ENCODE measurements at regions not wholly inside any gene's neighbourhood (a gene's known extent, or its start where the extent isn't known, plus 50 kb on each side); places are given as distances from the start of the nearest gene placed in this dataset.
"Not testable (repeated sequence)": the region's sequence is repeated elsewhere in the genome, so short reads cannot be mapped to it uniquely, and the experiment has no call there.

- no peak for DNase-seq
These were observed 163.9 kb upstream of the AUTS2 start for GRCh38 chr7:69434398-69434815.

- no peak for DNase-seq
These were observed 162.6 kb upstream of the AUTS2 start for GRCh38 chr7:69435711-69436110.

- DNase-seq, result no peak
These were observed 161.3 kb upstream of the AUTS2 start for GRCh38 chr7:69436946-69437345.

- DNase-seq, result no peak
These were observed 159.5 kb upstream of the AUTS2 start for GRCh38 chr7:69438584-69439412.

DNA sequence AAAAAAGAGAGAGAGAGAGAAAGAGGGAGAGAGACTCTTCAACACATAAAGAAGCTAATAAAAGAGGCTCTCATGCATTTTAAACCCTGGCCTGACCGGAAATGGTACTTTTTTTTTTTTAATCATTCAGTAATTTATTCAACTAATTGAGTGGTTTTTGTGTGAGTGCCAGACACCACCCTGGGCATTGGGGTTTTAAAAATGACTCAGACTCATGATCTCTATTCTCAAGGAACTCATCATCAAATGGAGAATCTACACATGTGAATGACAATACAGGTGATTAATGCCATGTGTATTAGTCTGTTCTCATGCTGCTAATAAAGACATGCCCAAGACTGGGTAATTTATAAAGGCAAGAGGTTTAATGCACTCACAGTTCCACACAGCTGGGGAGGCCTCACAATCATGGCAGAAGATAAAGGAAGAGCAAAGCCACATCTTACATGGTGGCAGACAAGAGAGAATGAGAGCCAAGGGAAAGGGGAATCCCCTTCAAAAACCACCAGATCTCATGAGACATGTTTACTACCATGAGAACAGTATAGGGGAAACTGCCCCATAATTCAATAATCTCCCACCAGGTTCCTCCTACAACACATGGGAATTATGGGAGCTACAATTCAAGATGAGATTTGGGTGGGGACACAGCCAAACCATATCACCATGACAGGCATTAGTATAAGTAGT is 158.5 kb upstream of the AUTS2 start:
- DNase-seq, result no peak

GRCh38 chr7:69440976-69441375 is 157.3 kb upstream of the AUTS2 start:
- DNase-seq, result no peak

- DNase-seq, result no peak
These were observed 155.1 kb upstream of the AUTS2 start for GRCh38 chr7:69443136-69443535.

GRCh38 chr7:69445541-69445940 is 152.7 kb upstream of the AUTS2 start:
- no peak for DNase-seq

DNA sequence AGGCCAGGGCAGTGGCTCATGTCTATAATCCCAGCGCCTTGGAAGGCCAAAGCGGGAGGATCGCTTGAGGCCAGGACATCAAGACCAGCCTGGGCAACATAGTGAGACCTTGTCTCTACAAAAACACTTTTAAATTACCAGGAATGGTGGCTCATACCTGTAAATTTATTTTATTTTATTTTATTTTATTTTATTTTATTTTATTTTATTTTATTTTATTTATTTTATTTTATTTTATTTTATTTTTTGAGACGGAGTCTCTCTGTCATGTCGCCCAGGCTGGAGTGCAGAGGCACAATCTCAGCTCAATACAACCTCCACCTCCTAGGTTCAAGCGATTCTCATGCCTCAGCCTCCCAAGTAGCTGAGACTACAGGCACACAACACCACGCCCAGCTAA is 152.1 kb upstream of the AUTS2 start:
- DNase-seq, result not testable (repeated sequence)

DNA sequence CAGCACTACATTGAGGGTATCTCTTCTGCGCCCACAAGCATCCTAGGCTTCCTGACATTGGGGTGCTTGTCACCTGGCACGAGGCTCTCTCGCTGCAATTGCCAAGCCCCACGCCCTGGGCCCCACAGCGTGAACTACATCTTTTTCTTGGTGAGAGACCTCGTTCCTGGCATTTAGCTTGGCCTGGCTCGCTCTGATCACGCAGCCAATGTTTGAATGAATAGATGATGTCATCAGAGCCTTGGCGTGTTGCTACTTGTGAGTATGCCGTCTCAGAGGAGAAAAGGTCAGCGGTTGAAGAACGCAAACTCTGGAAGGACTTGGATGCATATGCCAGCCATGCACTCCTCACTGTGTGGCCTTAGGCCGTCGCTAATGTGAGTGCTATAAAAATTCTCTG is 150.2 kb upstream of the AUTS2 start:
- DNase-seq, result no peak

GRCh38 chr7:69450456-69450855 is 147.8 kb upstream of the AUTS2 start:
- no peak for DNase-seq

DNA sequence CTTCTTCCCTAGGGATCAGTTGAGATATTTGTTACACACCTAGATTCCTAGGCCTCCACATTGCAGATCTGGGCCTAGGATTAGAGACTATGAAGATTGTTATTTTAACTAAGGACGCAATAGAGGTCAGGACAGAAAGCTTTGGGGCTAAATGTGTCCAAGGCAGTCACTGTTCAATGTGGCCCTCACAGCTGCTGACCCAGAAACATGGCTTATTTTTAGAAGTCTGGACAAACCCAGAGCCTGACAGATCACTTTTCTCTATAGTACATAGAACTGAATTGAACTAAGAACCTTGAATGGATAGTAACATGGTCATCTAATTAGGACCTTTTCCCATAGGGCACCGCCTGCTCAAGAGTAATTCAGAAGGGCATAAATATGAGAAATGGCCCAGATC is 146.6 kb upstream of the AUTS2 start:
- DNase-seq, result no peak

DNA sequence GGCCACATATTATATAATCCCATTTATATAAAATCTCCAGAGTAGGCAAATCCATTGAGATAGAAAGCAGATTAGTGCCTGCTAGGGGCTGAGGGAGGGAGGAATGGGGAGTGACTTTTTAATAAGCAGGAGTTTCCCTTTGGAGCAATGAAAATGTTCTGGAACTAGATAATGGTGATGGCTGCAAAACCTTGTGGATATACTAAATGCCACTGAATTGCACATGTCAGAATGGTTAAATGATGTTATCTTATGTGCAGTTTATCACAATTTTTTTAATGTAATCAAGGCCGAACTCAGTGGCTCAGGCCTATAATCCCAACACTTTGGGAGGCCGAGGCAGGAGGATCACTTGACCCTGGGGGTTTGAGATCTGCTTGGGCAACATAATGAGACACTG is 145.5 kb upstream of the AUTS2 start:
- no peak for DNase-seq

DNA sequence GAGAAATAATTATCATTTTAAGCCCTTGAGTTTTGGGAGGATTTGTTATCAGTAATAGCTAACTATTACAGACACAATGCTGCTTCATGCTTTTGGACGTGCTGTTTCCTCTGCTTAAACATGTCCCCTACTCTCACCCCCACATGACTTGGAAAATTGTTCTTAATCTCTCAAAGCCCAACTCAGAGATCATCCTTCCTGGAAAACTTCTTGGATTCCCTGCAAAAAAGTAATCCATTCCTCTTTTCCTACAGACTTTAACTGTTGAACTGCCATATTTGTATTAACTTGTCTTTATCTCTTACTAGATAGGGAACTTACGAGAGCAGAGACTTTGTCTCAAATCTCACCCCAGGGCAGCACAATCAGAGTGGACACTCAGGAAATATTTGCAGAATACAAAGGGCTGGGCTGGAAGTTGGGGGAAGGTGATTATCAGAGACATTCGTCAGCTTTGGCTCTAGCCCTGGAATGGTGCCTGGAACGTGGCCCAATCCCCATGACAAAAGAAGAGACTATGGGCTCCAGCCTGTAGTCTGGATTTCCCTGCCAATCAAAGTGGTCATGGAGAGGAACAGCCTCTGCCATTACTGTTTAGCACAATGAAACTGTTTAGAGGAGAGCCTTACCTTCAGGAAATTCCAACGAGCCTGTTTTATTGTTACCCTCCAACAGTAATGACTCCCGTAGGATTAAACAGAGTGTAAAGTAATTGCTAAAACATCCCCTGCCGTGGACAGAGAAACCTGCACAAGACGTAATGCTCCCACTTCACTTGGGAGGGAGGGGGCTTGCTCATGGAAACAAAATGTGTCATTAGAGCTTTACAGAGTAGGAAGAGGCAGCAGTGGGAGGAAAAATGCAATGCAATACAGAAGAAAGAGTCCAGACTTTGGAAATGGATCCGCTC is 140.4 kb upstream of the AUTS2 start:
- DNase-seq, result no peak

DNA sequence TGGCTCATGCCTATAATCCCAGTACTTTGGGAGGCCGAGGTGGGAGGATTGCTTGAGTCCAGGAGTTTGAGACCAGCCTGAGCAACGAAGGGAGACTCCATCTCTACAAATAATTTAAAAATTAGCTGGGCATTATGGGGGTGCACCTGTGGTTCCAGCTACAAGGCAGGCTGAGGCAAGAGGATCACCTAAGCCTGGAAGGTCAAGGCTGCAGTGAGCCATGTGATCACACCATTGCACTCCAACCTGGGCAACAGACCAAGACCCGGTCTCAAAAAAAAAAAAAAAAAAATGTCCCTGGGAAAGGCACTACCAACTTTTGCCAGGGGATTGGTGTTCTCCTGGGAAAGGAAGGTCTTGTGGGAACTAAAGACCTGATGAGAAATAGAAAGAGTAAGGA is 134.2 kb upstream of the AUTS2 start:
- no peak for DNase-seq

DNA sequence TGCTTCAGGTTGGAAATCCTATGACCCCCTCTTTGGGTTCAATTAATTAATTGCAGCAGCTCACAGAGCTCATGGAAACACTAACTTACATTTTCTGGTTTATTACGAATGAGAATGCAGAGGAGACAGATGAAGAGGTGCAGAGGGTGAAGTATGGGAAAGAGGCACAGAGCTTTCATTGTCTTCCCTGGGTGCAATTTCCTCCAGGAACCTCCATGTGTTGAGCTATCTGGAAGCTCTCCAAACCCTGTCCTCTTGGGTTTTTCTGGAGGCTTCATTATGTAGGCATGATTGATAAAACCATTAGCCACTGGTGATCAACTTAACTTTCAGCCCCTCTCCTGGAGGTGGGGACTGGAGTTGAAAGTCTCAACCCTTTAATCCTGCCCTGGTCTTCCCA is 133.0 kb upstream of the AUTS2 start:
- no peak for DNase-seq

DNA sequence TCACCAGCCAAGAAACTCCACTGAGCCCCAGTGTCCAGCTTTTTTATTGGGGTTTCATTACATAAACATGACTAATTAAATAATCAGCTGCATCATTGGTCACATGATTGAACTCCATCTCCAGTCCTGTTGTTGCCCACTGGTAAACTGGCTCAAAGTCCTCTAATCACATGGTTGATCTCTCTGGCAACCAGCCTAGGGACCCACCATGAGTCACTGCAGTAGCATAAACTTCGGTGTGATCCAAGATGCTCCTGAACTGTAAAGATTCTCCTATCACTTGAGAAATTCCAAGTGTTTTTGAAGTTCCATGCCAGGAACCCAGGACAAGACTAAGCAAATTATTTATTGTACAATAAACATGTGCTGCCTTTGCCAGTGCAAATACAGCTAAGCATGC is 130.4 kb upstream of the AUTS2 start:
- no peak for DNase-seq

DNA sequence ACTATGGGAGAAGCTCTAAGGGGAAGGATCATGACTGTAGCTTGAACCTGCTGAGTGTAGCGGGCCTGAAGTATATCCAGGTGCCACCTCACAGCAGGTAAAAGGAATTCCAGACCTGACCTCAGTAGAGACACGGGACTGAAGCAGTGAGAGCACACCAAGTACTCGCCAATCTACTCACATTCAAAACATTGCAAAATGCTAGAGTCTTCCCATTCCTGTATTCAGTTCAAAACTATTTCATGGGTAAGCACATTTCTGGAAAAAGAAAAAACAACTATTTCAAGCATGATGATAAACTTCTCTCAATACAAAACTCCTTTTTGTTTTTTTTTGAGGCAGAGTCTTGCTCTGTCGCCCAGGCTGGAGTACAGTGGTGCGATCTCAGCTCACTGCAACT is 121.9 kb upstream of the AUTS2 start:
- DNase-seq, result no peak

DNA sequence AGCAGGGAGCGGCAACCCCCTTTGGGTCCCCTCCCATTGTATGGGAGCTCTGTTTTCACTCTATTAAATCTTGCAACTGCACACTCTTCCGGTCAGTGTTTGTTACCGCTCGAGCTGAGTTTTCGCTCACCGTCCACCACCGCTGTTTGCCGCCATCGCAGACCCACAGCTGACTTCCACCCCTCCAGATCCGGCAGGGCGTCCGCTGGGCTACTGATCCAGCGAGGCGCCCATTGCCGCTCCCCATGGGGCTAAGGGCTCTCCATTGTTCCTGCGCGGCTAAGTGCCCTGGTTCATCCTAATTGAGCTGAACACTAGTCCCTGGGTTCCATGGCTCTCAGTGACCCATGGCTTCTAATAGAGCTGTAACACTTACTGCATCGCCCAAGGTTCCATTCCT is 115.6 kb upstream of the AUTS2 start:
- DNase-seq, result no peak

DNA sequence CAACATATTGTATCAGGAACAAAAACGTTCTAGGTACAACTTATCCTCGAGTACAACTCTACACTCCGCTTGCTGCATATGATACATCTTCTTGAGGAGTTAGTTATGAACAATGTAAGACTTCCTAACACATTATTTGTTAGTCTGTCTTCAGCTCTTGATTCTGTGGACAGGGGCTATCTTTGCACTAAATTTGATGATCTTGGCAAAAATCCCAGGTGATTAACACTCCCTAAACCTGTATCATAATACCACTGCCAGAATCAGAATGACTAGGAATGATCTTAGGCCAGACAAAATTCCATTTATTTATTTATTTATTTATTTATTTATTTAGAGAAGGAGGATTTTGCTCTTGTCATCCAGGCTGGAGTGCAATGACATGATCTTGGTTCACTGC is 108.7 kb upstream of the AUTS2 start:
- no peak for DNase-seq

DNA sequence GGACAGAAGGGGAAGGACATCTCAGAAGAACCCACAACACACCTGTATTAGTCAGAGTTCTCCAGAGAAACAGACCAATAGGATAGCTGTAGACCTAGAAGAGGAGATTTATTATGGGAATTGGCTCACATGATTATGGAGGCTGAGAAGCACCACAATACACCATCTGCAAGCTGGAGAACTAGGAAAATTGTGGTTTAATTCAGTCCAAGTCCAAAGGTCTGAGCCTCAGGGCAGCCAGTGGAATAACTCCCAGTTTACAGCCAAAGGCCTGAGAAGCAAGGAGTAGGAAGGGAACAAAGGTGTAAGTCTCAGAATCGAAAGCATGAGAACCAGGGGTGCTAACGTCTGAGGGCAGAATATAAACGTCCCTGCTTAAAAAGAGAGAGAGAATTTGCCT is 99.6 kb upstream of the AUTS2 start:
- no peak for DNase-seq

GRCh38 chr7:69502358-69502757 is 95.9 kb upstream of the AUTS2 start:
- no peak for DNase-seq

DNA sequence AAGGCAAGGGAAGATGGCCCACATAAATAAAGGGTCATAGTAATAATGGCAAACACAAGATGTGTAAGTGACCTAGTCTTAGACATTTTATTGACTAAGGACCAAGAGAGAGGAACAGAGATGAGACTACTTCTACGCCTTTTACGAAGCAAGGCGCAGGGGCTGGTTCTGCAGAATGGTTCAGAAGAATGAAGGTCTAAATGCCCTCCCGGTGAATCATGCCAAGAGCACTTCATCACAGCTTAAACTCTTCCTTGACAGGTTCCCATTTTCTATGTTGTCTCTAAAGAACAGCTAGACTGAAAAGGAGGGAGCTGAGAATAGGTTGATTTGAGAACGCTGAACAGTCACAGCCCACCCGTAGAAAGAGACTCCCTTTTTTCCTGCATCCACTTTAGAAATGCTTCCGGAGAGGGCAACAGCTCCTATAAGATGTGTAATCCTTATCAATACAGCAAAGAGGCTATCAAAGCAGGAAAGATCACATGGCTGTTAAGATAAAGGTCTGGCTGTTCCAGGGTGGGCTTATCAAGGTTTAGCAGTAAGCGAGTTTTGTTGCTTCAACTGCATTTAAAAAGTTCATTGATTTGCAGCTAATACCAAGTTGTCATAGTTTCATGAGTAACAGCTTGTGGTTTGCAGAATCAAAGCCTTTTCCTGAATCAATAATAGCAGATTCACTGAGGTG is 93.4 kb upstream of the AUTS2 start:
- DNase-seq, result no peak

Data from CD4-positive, alpha-beta T cell treated with Interferon alpha-2 for 1 hour (primary cell).